SK-N-SH (cell line): ENCODE measurements at regions not wholly inside any gene's neighbourhood (a gene's known extent, or its start where the extent isn't known, plus 50 kb on each side); places are given as distances from the start of the nearest gene placed in this dataset.

Experiments
- CTCF ChIA-PET: fragments of 300-600, 350-600 bp; formaldehyde crosslinking; extraction: SDS; loops from one replicate; lab custom pipeline; 2021; lab: Yijun Ruan, JAX
- POLR2A ChIA-PET: fragments of 350-600 bp; sonication (Branson Sonifier 250); formaldehyde crosslinking; extraction: SDS; loops from one replicate; lab custom pipeline; 2020; ENCODE audit warnings: antibody characterized with exemption, inconsistent platforms; lab: Yijun Ruan, JAX
- DNase-seq: peaks from one replicate; pipeline ENCODE4 v3.0.0; 2012
- H2AFZ ChIP-seq: fragments of 200-600 bp; sonication (generic); 2 replicates; pipeline ENCODE4 v1.8.1; 2016; ENCODE audit warnings: antibody characterized with exemption, mild to moderate bottlenecking, low read depth
- H3F3A ChIP-seq: fragments of 200-600 bp; sonication (generic); replicated peaks from 2 replicates; pipeline ENCODE3; 2016; ENCODE audit warnings: antibody characterized with exemption, mild to moderate bottlenecking; ENCODE audit not compliant: insufficient read depth
- H3K27ac ChIP-seq, 2 experiments: fragments of 200-500 bp in 1 of 2; fragments of 200-600 bp in 1 of 2; sonication (Bioruptor generic) in 1 of 2; sonication (generic), shearing (Covaris generic) in 1 of 2; 2 replicates each; pipeline versions ENCODE4 v1.5.1 to v1.6.1; 2014 to 2016; ENCODE audit warnings: low read depth in 2 of 2, inconsistent platforms in 1 of 2, low read length in 1 of 2, mild to moderate bottlenecking in 1 of 2, mixed read lengths in 1 of 2
- H3K27me3 ChIP-seq: fragments of 200-600 bp; sonication (generic), shearing (Covaris generic); 2 replicates; pipeline ENCODE4 v1.6.1; 2016; ENCODE audit warnings: mixed run types; ENCODE audit not compliant: insufficient read depth
- H3K36me3 ChIP-seq, 2 experiments: fragments of 200-500 bp in 1 of 2; fragments of 200-600 bp in 1 of 2; sonication (Bioruptor generic) in 1 of 2; sonication (generic) in 1 of 2; replicated peaks in 1 of 2; 2 replicates each; pipeline versions ENCODE3 to v1.5.1; 2014 to 2016; ENCODE audit warnings: low read length in 1 of 2, mild to moderate bottlenecking in 1 of 2; ENCODE audit not compliant: insufficient read depth in 2 of 2, control insufficient read depth in 1 of 2
- H3K4me1 ChIP-seq, 2 experiments: fragments of 200-500 bp in 1 of 2; fragments of 200-600 bp in 1 of 2; sonication (Bioruptor generic) in 1 of 2; sonication (generic), shearing (Covaris generic) in 1 of 2; 2 replicates each; pipeline versions ENCODE4 v1.5.1 to v1.6.1; 2014 to 2016; ENCODE audit warnings: low read depth in 1 of 2, low read length in 1 of 2, mixed run types in 1 of 2; ENCODE audit not compliant: insufficient read depth in 2 of 2, control insufficient read depth in 1 of 2
- H3K4me2 ChIP-seq: fragments of 200-600 bp; sonication (generic), shearing (Covaris generic); 2 replicates; pipeline ENCODE4 v1.6.1; 2017; ENCODE audit warnings: mixed run types
- H3K4me3 ChIP-seq, 2 experiments: fragments of 200-500 bp in 1 of 2; fragments of 200-600 bp in 1 of 2; sonication (Bioruptor generic) in 1 of 2; sonication (generic), shearing (Covaris generic) in 1 of 2; 2 replicates each; pipeline versions ENCODE4 v1.5.1 to v1.8.1; 2014 to 2016; ENCODE audit warnings: low read depth in 2 of 2, inconsistent platforms in 1 of 2, low read length in 1 of 2, mild to moderate bottlenecking in 1 of 2, mixed read lengths in 1 of 2, moderate library complexity in 1 of 2
- H3K79me2 ChIP-seq: fragments of 200-600 bp; sonication (generic); 2 replicates; pipeline ENCODE4 v1.8.1; 2017; ENCODE audit warnings: mild to moderate bottlenecking; ENCODE audit not compliant: insufficient read depth
- H3K9ac ChIP-seq: fragments of 200-600 bp; sonication (generic); 2 replicates; pipeline ENCODE4 v1.6.1; 2017; ENCODE audit warnings: mixed run types
- H3K9me2 ChIP-seq: fragments of 200-600 bp; sonication (generic); 2 replicates; pipeline ENCODE4 v1.6.1; 2017; ENCODE audit warnings: mixed run types
- H3K9me3 ChIP-seq: fragments of 200-600 bp; sonication (generic); 2 replicates; pipeline ENCODE4 v1.6.1; 2017; ENCODE audit warnings: mixed run types, mild to moderate bottlenecking, moderate library complexity
- H4K20me1 ChIP-seq: fragments of 200-600 bp; sonication (generic); 2 replicates; pipeline ENCODE4 v1.6.1; 2017; ENCODE audit warnings: mild to moderate bottlenecking, mixed run types; ENCODE audit not compliant: insufficient read depth
- CHD2 ChIP-seq: fragments of 150-350 bp; IDR thresholded peaks from 2 replicates; pipeline ENCODE4 v1.6.1; 2018; ENCODE audit warnings: low read length; ENCODE audit not compliant: partially characterized antibody
- ELF1 ChIP-seq: IDR thresholded peaks from 2 replicates; pipeline ENCODE4 v1.4.0; 2012
- EP300 ChIP-seq, 2 experiments: IDR thresholded peaks; 2 replicates each; pipeline versions ENCODE4 v1.4.0 to v1.6.1; 2012; ENCODE audit warnings: borderline replicate concordance in 1 of 2, low read depth in 1 of 2, low read length in 1 of 2
- EZH2phosphoT487 ChIP-seq: fragments of 200-600 bp; sonication (generic); IDR thresholded peaks from 2 replicates; pipeline ENCODE4 v1.6.1; 2017; ENCODE audit warnings: low read depth, mixed run types, mild to moderate bottlenecking, antibody characterized with exemption, moderate library complexity, borderline replicate concordance
- FOXJ3 ChIP-seq: sonication (generic); formaldehyde crosslinking; IDR thresholded peaks from 2 replicates; pipeline ENCODE4 v1.5.1; 2020; ENCODE audit warnings: mild to moderate bottlenecking, missing genetic modification reagents
- FOXM1 ChIP-seq: IDR thresholded peaks from 2 replicates; pipeline ENCODE4 v1.4.0; 2012; ENCODE audit warnings: low read depth, mild to moderate bottlenecking
- GABPA ChIP-seq: IDR thresholded peaks from 2 replicates; pipeline ENCODE4 v1.4.0; 2012; ENCODE audit warnings: low read depth, mild to moderate bottlenecking
- GATA2 ChIP-seq: sonication (generic); formaldehyde crosslinking; IDR thresholded peaks from 2 replicates; pipeline ENCODE4 v1.5.0; 2020; ENCODE audit warnings: mild to moderate bottlenecking, missing genetic modification reagents
- JUND ChIP-seq: IDR thresholded peaks from 2 replicates; pipeline ENCODE4 v1.4.0; 2012
- MEF2A ChIP-seq: IDR thresholded peaks from 2 replicates; pipeline ENCODE4 v1.4.0; 2012; ENCODE audit warnings: low read depth, borderline replicate concordance
- MXI1 ChIP-seq: IDR thresholded peaks from 2 replicates; pipeline ENCODE4 v1.6.1; 2012; ENCODE audit warnings: mild to moderate bottlenecking, low read depth, low read length, improper control_type of control experiment
- RAD21 ChIP-seq: IDR thresholded peaks from 2 replicates; pipeline ENCODE4 v1.6.1; 2012; ENCODE audit warnings: mild to moderate bottlenecking, low read length
- RCOR1 ChIP-seq: fragments of 150-350 bp; IDR thresholded peaks from 2 replicates; pipeline ENCODE4 v1.6.1; 2017; ENCODE audit warnings: antibody characterized with exemption, low read length
- RFX5 ChIP-seq: IDR thresholded peaks from 2 replicates; pipeline ENCODE4 v1.6.1; 2012; ENCODE audit warnings: mild to moderate bottlenecking, improper control_type of control experiment, low read length
- RXRA ChIP-seq: IDR thresholded peaks from 2 replicates; pipeline ENCODE4 v1.4.0; 2012; ENCODE audit warnings: low read depth, mild to moderate bottlenecking, borderline replicate concordance
- SIN3A ChIP-seq: IDR thresholded peaks from 2 replicates; pipeline ENCODE4 v1.6.1; 2012; ENCODE audit warnings: low read depth, mild to moderate bottlenecking, low read length, moderate library complexity, borderline replicate concordance
- SMC3 ChIP-seq: IDR thresholded peaks from 2 replicates; pipeline ENCODE4 v1.6.1; 2012; ENCODE audit warnings: low read depth, low read length, improper control_type of control experiment
- TCF12 ChIP-seq: IDR thresholded peaks from 2 replicates; pipeline ENCODE4 v1.4.0; 2012
- WGBS: methylation state at CpG from one replicate; pipeline ENCODE4 v1.1.6; 2017; ENCODE audit warnings: low lambda C conversion rate; 5-methylcytosine and 5-hydroxymethylcytosine counted together
- TF ChIP-seq, protein P1 (sequence below): IDR thresholded peaks from 2 replicates; pipeline ENCODE4 v1.6.1; 2012; ENCODE audit warnings: mild to moderate bottlenecking, low read depth, low read length, moderate library complexity
- TF ChIP-seq, protein P2 (sequence below): IDR thresholded peaks from 2 replicates; pipeline ENCODE4 v1.4.0; 2012; ENCODE audit warnings: low read depth, borderline replicate concordance
- TF ChIP-seq, protein P3 (sequence below): fragments of 150-350 bp; IDR thresholded peaks from 2 replicates; pipeline ENCODE4 v1.6.1; 2016; ENCODE audit warnings: mild to moderate bottlenecking, low read depth, low read length
- TF ChIP-seq, protein P4 (sequence below): IDR thresholded peaks from 2 replicates; pipeline ENCODE4 v1.4.0; 2012; ENCODE audit warnings: low read depth

DNA sequence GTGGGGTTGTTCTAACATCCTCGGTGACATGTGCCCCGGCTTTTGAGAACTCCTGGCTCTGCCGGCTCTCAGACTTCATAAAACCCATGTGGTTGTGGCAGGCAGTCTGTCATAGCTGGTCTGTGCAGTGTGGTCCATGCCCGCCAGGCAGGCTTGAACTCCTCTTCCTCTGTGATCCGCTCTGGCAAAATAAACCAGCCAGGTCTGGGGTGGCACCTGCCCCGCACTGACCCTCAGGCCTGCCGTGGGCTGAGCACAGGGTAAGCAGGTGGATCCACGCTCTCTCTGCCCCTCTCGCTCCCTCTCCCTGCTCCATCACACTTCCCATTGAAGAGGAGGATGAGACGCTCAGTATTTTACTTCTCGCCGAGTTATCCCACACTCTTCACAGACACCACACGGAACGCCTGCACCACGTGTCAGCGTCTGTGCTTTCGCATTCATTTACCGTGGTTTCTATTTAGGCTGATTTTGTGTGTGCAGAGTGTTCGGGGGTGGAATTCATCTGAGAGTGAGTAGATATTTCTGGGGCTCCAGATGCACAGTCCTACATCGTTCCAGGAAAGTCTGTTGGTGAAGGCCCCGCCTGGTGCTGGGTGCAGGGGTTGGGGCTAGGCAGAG, 56.4 kb downstream of the RTP5 start (continued):
- TF ChIP-seq, protein P1, sequence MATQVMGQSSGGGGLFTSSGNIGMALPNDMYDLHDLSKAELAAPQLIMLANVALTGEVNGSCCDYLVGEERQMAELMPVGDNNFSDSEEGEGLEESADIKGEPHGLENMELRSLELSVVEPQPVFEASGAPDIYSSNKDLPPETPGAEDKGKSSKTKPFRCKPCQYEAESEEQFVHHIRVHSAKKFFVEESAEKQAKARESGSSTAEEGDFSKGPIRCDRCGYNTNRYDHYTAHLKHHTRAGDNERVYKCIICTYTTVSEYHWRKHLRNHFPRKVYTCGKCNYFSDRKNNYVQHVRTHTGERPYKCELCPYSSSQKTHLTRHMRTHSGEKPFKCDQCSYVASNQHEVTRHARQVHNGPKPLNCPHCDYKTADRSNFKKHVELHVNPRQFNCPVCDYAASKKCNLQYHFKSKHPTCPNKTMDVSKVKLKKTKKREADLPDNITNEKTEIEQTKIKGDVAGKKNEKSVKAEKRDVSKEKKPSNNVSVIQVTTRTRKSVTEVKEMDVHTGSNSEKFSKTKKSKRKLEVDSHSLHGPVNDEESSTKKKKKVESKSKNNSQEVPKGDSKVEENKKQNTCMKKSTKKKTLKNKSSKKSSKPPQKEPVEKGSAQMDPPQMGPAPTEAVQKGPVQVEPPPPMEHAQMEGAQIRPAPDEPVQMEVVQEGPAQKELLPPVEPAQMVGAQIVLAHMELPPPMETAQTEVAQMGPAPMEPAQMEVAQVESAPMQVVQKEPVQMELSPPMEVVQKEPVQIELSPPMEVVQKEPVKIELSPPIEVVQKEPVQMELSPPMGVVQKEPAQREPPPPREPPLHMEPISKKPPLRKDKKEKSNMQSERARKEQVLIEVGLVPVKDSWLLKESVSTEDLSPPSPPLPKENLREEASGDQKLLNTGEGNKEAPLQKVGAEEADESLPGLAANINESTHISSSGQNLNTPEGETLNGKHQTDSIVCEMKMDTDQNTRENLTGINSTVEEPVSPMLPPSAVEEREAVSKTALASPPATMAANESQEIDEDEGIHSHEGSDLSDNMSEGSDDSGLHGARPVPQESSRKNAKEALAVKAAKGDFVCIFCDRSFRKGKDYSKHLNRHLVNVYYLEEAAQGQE: no peak
- no peak for TF ChIP-seq SMC3
- TF ChIP-seq ELF1: no peak

DNA sequence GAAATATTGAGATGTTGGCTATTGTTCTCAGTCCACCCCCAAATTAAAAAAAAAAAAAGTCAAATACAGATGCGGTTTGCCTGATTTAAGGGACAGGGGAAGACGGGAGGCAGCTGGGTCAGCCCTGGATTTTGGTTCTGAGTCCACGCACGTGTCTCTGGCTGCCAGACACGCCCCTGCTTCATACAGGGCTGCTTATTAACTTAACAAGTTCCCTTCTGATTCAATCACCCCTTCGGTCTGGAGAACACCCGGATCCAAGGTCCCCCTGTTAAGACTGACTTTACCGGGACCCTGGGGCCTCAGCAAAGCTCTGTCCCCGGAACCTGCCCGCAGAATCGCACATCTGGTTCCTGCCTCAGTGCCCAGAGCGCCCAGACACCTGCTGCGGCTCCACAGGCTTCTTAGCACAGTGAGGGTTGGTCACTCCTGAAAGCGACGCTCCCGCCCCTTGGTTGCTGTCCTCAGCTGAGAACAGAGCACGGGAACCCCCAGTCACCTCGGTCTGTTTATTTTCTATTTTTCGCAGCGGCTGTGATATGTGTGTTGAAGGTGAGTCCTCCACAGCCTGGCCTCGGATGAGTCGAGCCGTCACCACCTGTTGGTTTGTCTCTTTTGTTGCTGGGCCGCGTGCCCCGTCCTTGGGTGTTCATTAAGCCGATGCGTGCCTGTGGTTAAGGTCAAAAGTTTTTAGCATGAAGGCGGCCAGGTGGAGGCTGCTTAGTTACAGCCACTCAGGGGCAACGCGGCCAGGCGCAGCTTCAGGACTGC, 57.2 kb downstream of the RTP5 start:
- Histone ChIP-seq H3F3A (no peaks in the 10 kb centered on the region), H3K27me3 (no peaks in the 10 kb centered on the region), H3K9me3 (no peaks in the 10 kb centered on the region), H3K27ac (no peak overlapping the region), H3K9me2 (no peaks in the 10 kb centered on the region), H3K4me3 (no peak overlapping the region), H3K9ac (no peak overlapping the region), H4K20me1 (no peaks in the 10 kb centered on the region), H2AFZ (no peak overlapping the region), H3K4me2 (no peak overlapping the region), H3K36me3 (no peaks in the 10 kb centered on the region), H3K79me2 (no peaks in the 10 kb centered on the region), H3K4me1 (no peaks in the 10 kb centered on the region; a peak in 1 of 4 replicates)
- 81% methylated on average over 32 of the region's 32 CpGs for WGBS
- DNase-seq: no peak
- ChIA-PET POLR2A (no interaction called here), CTCF (no interaction called here)
- no peak for TF ChIP-seq RXRA
- TF ChIP-seq RAD21: no peak
- TF ChIP-seq MXI1: no peak
- TF ChIP-seq RFX5: no peak
- no peak for TF ChIP-seq TCF12
- TF ChIP-seq JUND: no peak
- no peak for TF ChIP-seq FOXJ3
- TF ChIP-seq ELF1: no peak
- TF ChIP-seq EP300 (IDR thresholded peaks at IDR 0.05; ENCODE audit: borderline replicate concordance in 1 of 2, low read depth in 1 of 2, low read length in 1 of 2): no peak
- no peak for TF ChIP-seq RCOR1
- TF ChIP-seq FOXM1: no peak
- TF ChIP-seq, protein P2, sequence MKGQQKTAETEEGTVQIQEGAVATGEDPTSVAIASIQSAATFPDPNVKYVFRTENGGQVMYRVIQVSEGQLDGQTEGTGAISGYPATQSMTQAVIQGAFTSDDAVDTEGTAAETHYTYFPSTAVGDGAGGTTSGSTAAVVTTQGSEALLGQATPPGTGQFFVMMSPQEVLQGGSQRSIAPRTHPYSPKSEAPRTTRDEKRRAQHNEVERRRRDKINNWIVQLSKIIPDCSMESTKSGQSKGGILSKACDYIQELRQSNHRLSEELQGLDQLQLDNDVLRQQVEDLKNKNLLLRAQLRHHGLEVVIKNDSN: no peak
- no peak for TF ChIP-seq CHD2
- TF ChIP-seq EZH2phosphoT487: no peak
- TF ChIP-seq MEF2A: no peak
- no peak for TF ChIP-seq GATA2 (CRISPR knock-in tag)
- no peak for TF ChIP-seq SIN3A
- TF ChIP-seq, protein P3, sequence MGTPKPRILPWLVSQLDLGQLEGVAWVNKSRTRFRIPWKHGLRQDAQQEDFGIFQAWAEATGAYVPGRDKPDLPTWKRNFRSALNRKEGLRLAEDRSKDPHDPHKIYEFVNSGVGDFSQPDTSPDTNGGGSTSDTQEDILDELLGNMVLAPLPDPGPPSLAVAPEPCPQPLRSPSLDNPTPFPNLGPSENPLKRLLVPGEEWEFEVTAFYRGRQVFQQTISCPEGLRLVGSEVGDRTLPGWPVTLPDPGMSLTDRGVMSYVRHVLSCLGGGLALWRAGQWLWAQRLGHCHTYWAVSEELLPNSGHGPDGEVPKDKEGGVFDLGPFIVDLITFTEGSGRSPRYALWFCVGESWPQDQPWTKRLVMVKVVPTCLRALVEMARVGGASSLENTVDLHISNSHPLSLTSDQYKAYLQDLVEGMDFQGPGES: no peak
- TF ChIP-seq, protein P4, sequence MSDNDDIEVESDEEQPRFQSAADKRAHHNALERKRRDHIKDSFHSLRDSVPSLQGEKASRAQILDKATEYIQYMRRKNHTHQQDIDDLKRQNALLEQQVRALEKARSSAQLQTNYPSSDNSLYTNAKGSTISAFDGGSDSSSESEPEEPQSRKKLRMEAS: no peak
- TF ChIP-seq GABPA: no peak
